NCI-H2171 treated with DMSO at 0.1 percent for 48 hours (cell line): ENCODE measurements at regions not wholly inside any gene's neighbourhood (a gene's known extent, or its start where the extent isn't known, plus 50 kb on each side); places are given as distances from the start of the nearest gene placed in this dataset.
A peak's percentile ranks its signal among the peaks of the same experiment; 100 is the strongest.

Source experiments
- DNase-seq: peaks from one replicate; lab custom pipeline; 2025; lab: John Stamatoyannopoulos, UW

DNA sequence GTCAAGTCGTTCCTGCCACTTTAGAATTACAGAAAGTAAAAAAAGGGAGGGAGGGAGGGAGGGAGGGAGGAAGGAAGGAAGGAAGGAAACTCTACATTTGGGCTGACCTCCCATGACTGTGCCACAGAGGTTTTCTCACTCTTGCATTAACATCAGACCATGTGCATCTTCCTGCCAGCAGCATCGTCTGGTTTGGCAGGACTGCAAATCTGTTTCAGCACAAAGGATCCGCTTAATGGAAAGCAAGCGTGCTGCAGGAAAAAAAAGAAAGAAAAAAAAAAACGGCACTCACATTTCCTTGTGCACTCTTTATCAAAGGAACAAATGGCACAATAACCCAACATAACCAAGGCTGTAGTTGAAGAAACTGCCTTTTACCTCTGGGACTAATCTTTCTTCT, 148.8 kb upstream of the HES1 start:
- no peak for DNase-seq

DNA sequence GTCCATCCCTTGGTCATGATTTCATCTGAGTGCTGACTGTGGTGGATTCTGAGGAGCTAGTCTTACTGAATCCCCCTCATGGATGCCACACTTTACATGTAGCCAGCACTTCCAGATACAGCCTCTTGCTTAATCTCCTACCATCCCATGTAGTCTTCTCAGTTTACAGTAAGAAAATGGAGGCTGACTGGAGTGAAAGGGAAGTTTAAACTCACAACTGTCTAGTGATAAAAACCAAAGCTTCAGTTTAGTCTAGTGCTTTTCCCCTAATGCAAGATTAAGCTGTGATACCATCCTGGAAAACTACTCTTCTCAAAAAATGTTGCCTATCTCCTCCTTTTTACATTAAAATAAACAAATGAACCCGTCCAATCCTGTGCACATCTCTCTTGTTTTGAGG, 146.8 kb upstream of the HES1 start:
- DNase-seq = no peak

DNA sequence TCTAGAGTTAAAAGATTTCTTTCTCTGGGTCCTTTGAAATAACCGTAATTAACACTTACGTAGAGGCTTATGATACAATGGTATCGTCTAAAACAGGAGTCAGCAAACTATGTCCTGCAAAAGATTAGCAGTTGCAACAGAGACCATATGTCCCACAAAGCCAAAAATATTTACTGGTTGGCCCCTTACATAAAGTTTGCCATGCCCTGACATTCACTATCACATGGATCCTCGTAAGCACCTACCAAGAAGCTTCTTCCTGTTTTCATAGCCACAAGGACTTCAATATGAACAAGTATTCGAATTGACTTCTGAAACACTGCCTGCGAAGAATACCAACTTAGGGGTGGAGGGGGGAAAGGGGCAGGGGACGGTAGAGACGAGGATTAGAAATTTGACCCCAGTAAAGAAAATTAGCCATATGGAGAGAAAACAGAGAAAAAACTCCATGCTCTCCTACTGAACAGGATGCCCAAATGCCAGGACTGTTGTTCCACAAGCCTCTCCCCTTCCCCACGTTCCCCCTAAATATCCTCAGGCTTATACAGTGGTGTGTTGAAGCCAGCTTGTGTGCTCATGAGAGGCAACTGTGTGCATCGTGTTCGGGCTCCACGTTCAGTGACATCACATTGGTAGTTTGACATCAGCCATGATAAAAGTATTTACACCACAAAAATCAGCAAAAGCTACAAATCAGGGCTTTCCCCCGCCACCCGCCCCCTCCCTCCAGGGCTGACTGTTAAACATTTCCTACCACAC, 144.1 kb upstream of the HES1 start:
- no peak for DNase-seq

DNA sequence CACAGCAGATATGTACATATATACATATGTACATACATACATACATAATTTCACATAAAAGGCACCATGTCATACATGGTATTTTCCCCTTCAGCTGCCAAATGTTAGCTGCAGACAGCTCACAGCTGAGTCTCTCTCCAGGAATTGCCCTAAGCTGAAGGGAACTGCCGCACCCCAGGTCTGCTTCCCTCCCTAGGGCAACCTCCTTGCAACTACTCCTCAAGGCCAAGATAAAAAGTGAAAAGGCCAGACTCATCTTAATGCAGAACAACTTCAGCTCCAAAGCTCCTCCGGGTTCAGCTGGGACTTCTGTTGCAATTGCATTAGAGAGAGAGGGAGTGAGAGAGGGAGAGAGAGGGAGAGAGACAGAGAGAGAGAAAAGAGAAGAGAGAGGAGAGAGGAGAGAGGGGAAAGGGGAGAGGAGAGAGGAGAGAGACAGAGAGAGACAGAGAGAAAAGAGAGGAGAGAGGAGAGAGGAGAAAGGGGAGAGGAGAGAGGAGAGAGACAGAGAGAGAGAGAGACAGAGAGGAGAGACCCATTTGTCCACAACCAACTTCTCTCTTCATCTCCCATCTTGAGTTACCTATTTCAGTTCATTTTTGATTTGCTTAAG, 143.4 kb upstream of the HES1 start:
- no peak for DNase-seq

DNA sequence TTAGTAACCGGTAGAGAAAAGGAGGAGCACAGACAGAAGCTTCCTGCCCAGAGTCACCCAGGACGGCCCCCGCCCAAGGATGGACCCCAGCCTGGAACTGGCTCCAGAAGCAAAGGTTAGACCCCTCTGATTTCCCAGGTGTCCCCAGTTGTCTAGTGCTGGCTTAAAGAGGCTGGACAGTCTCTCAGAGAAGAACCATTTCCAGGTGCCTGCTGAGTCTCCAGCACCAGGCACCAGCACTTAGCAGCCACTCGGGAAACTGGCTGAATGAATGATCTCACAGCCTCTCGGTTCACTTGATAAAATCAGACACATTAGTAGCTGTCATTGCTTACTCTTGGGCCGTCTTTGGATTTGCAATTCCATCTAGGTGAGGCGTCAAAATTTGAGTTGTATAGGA, 139.7 kb upstream of the HES1 start:
- DNase-seq = no peak

DNA sequence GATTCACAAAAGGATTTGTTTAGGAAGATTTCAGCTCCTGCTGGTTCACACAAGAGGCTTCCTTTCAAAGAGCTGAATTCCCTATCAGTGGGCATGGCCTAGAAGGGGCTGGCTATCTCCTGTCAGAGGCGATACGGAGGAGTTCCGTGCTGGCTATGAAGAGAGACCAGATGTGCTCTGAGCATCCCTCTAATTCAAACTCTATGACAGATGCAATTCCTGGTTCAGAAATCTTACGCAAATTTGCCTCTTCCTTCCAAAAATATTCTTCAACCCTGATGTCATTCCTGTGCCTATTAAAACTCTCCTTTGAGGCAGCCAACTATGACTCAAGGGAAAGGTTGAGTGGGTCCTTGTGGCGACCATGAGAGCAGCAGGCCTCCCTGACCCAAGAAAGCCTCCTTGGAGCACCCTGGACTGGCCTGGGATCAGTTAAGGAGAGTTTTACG, 139.3 kb upstream of the HES1 start:
- DNase-seq = no peak

DNA sequence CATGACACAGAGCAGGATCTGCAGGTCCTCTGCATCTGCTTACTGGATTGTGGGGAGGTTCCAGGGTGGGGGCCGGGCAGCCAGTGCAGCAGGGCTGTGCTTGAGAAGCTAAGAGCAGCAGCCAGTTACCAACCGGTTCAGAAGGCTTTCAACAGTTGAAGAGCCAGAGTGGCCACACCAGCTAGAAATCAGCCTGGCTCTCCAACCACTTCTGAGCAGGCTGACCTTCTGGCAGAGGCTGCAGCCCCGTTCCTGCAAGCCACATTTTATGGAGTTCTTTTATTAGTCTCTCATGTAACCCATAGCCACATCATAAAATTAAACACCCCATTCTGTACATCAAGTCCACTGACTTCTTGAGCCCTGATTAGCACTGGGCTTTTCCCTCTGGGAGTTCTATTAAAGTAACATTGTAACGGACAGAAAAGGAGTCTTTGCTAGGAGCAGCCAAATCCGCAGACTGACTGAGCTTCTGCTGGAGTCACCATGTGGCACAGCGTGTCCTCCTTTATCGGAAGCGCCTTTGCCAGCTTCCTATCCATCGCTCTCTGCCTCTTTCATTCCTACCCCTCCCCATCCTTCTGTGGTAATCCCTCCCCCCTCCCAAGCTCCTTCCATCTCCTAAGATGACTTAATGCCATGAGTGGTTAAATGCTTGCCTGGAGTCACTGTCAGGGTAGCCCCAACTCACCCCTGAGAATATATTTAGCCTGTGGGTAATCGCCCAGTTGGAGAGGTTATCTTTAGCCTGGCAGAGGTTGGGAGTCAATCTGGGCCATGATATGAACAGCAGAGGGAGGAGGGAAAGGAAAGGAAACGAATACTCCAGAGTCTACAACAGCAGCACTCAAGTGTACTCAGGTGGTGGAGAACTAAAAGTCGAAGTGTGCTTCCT, 138.5 kb upstream of the HES1 start:
- DNase-seq = no peak

DNA sequence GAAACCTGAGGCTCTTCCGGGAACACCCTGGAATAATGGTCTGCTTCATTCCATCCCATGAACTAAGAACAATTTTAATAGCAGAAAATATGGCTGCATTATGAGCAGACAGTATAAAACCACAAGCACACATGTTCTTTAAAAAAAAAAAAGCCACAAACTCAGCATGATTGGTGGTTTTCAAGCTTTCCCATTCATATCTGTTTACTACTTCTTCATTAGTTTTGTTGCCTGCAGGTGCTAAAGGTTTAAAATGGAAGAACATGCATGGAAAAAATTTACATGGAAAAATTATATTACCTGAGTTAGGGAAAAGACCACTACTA, 137.9 kb upstream of the HES1 start:
- no peak for DNase-seq

DNA sequence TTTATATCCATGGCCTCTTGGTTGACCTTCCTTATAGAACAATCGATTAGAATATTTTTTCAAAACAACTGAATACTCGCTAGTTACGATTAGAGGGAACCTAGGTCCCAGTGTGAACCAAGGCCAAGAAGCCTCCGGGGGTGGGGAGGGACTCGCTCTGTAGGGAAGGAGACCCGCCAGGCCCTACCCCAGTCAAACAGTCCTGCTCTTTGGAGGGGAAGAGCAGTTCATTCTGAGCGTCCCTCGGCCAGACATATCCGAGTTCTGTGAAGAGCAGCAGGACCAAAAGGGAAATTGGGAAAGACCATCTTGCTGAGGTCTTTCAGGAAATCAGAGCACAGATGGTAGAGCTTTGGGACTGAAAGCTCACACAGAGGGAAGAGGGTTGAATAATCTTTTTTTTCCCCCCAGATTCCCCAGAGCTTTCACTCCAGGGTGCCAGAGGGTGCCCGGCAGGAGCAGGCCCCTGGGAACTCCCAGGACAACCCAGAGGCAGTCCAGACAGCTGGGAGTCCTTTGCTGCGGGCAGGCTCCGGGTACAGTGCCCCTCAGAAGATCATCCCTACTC, 137.2 kb upstream of the HES1 start:
- DNase-seq = no peak

DNA sequence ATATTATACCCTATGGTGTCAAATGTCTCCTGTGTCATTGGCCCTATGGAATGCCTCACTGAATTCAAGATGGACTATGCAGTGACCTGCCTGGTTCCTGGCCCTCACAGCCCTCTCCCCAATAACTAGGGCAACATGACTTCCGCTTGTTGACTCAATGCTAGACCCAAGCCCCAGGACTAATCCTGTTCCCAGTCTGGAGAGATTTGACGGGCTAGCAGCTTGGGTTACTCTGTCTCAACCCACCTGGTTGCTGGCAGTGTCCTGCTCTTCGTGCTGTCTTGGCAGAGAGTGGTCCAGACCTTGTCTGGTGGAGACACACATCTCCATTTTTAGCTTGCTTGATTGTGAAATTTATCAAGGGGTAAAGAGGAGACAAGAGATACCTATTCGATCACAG, 135.8 kb upstream of the HES1 start:
- DNase-seq = no peak

DNA sequence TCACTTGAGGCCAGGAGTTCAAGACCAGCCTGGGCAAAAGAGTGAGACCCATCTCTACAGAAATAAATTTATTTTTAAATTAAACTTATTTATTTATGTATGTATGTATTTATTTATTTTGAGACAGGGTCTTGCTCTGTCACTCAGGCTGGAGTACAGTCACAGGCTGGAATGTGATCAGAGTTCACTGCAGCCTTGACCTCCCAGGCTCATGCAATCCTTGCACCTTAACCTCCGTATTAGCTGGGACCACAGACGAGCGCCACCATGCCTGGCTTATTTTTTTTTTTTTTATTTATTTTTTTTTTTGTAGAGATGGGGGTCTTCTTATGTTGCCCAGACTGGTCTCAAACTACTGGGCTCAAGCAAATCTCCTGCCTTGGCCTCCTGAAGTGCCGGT, 135.2 kb upstream of the HES1 start:
- no peak for DNase-seq

DNA sequence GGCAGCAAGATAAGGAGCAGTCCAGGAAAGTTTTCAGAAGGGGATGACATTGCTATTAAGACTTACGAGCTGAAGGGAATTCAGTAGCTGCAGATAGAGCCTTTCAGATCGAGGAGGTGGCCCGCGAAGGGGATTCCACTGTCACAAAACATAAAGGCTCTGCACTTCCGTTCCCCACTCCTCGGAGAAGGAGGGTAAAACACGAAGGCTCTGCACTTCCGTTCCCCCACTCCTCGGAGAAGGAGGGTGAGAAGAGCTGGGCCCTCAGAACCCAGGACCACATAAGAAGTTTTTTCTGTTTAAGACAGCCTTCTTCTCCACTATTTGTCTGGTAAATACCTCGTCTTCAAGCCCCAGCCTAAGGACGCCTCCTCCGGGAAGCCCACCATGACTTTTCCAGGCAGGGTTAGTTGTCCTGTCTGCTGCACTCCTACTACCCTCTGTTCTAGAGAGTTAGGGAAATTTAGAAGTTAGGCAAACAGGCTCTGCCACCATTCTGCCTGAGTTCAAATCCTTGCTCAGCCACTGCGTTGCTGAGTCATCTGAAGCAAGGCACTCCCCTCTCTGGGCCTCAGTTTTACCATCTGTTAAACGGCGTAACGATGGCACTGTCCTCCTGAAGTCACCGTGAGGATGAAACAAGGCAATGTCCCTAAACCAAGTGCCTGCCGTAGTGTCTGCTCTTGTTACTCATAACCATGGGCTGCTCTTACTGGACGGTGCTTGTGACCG, 134.1 kb upstream of the HES1 start:
- DNase-seq = no peak

DNA sequence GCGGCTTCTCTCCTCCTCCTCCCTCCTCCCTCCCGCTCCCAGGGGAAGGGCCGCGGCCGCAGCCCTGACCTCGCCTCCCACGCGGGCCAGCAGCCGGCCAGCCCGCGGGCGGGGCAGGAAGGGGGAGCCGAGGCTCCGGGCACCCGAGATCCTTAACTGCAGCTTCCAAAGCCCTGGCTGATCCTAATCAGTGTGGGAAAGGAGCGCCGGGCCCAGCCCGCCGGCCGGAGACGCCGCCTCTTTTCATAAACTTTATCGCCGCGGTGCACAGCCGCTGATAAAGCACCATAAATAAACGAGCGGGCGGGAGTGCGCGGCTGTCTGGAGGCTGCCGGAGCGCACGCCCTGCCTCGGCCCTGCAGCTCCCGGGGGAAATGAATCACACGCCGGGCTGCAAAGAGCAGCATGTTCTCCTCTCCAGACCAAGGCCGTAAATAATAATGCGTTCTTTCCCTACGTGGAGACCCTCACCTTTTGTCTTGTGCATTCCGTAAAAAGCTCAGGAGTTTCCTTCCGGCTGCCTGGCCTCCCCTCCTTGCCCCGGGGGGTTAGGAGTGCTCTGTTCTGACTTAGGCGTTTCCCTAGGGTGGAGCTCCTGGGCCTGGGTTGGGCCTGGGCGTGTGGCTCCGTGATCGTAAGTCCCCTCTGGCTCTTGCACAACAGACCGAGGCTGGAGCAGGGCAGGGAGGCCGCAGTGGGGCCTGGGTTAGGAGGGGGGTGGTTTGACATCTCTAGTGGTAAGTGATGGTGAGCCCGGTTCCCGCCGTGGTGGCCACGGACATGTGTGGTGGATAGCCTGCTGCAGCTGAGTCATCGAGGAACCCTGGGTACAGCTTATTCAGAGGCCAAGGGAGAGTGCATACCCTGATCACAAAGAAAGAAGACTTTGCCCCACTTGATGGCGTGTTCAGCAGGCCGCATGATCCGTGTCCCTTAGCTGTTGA, 132.6 kb upstream of the HES1 start:
- DNase-seq = no peak

DNA sequence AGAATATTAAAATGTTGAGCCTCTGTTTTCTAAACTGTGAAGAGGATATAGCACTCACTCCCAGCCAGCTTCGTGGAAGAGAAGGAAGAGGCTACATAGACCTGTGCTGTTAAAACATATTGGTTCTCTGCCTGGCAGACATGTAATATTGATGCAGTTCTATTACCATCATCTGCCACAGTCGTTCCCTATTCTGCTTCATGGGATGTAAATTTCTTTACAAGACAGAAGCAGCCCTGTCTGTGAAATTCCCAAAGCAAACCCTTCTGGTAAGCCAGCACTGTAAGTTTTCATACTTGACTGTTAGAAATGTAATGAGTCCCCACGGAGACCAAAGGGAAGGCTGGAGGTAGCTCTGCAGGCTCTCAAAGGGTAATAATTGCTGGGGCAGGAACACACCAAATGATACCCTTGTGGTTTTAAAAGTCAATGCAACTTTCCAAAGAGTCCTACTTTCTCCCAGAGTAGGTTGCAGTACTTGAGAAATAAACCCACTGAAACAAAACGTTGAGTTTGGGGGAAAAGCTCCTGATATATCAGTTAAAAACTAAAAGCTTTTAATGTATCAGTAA, 129.9 kb upstream of the HES1 start:
- DNase-seq = peak; percentile 21

DNA sequence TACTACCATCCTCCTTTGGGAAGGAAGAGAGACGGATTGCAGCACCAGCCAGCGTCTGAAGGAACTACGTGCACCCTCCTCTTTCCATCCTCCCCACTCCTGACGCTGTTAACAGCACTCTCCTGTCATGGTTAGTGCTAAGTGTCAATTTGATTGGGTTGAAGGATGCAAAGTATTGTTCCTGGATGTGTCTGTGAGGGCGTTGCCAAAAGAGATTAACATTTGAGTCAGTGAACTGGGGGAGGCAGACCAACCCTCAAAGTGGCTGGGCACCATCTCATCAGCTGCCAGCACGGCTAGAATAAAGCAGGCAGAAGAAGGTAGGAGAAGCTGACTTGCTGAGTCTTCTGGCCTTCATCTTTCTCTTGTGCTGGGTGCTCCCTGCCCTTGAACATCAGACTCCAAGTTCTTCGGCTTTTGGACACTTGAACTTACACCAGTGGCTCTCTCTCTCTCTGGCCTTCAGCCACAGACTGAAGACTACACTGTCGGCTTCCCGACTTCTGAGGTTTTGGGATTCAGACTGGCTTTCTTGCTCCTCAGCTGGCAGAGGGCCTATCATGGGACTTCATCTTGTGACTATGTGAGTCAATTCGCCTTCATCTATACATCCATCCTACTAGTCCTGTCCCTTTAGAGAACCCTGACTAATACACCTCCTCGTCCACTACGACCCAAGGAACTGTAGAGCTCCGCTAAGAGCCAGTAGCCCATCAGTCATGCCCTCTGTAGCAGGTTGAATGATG, 128.2 kb upstream of the HES1 start:
- DNase-seq = no peak

DNA sequence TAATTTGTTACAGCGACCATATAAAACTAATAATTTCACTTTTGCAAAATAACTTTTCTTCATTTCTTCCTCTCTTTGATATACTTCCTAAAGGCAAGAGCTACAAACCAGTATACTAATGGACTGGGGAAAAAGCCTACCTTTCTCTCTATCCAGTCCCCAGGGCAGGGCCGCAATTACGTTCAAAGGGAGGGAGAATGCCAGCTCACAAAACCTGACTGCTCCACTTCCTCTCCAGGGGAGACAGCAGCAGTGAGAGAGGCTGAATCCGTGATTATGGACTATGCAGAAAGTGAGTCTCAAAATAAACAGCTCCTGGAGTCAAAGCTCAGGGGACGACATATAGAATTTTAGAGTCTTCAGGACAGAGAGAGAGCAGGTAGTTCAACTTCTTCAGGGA, 126.9 kb upstream of the HES1 start:
- no peak for DNase-seq

DNA sequence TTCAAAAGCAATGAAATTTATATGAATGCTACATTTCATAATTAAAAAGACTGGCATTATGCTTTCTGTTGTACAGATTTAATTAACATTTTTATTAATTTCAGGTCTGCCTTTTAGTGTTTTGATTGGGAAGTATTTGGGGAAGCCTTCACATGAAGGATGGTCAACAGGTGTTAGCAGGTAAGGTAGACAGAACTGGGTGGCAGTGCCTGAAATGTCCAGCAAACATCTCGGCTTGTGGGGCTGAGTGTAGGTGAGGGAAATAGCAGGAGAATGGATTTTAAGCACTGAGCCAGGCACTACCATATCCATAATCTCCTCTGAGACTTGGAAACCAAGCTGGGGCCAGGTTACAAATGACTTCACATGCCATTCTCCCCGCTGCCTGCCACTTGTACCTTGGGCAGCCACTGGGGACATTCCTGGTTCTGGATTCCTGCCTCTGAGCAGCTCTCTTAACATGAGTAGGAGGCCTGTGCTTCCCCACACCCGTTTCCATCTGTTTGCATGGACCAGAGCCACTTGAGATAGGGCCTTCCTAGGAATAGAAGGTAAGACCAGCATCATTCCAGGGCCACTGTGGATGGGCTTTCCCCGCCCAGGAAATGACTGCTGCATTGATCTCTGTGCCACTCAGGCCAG, 125.9 kb upstream of the HES1 start:
- peak; percentile 44 for DNase-seq

DNA sequence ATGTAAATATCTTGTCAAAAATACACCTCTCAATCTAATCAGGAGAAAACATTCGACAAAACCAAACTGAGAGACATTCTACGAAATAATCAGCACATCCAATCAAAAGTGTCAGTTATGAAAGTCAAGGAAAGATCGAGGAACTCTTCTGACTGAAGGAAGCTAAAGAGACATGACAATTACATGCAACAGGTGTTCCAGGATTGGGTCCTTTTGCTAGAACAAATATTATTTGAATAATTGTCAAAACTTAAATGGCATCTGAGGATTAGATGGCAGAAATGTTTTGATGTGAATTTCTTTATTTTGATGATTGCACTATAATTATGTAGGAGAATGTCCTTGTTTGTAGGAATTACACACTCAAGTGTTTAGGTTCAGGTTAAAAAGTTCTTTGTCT, 124.1 kb upstream of the HES1 start:
- no peak for DNase-seq

DNA sequence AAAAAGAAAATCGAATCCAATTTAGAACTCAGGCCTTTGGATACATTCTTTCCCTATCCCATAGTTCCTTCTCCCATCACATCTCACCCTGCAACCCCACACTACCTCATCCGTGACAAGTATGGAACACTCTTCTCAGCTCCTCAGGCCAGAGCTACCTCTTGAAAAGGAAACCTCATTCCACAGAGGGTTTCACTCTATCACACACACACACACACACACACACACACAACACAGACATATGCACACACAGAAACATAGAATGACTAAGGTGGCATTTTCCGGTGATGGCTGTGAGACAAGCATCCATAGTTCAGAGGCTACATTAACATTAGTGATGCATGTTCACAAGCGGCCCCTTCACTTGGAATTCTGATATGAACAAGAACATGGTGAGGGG, 122.0 kb upstream of the HES1 start:
- no peak for DNase-seq
